Coronary artery (tissue), 2 donors: ENCODE measurements at regions not wholly inside any gene's neighbourhood (a gene's known extent, or its start where the extent isn't known, plus 50 kb on each side); places are given as distances from the start of the nearest gene placed in this dataset.

Experiments
- DNase-seq: peaks from one replicate; pipeline ENCODE4 v3.0.0-alpha.2; 2017; ENCODE audit warnings: low spot score
- H3K27ac ChIP-seq, 2 donors: fragments of 200-600 bp; sonication (generic); one replicate each; pipeline ENCODE4 v1.5.1; 2016 to 2019
- H3K4me3 ChIP-seq: fragments of 200-600 bp; sonication (generic); 2 replicates; pipeline ENCODE4 v1.5.1; 2016; ENCODE audit warnings: mild to moderate bottlenecking, moderate library complexity
- TF ChIP-seq, protein P1 (sequence below): fragments of 200-600 bp; sonication (generic); IDR thresholded peaks from one replicate; pipeline ENCODE4 v1.5.1; 2019; ENCODE audit warnings: antibody characterized with exemption

DNA sequence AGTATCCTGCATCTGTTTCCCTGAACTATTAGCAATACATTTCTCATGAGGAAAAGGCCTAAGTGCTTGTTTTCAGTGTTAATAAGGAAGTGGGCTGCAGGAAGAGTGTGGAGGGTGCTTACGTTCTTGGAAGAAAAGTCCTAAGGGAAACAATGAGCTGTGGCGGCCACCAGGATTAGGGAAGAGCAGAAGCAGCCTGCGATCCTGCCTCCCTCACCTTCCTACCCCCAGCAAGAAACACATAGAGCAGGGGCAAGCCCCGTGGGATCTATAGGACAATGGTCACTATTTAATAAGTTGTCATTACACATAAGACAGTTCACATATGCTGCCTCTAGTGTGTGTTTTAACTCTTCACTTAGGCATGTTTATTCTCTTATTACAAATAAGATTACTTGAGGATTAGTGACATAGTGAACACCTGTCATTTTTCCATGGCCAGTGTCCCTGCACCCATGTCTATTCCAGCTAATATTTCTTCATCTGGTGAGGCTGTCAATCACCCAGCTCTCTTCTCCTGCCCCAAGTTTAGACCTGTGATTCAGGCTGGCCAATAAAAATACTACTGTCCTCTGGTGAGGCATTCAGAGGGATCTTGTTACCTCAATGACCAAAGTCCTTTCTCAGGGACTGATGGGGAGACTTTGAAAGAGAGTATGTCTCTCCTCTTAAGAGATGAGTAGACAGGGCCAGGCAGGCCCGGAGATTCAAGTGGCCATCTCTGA, 510.9 kb upstream of the CELF4 start:
- no peak overlapping the region for H3K4me3 ChIP-seq
- no peak overlapping the region for H3K27ac ChIP-seq
- no peak for DNase-seq
- TF ChIP-seq, protein P1, sequence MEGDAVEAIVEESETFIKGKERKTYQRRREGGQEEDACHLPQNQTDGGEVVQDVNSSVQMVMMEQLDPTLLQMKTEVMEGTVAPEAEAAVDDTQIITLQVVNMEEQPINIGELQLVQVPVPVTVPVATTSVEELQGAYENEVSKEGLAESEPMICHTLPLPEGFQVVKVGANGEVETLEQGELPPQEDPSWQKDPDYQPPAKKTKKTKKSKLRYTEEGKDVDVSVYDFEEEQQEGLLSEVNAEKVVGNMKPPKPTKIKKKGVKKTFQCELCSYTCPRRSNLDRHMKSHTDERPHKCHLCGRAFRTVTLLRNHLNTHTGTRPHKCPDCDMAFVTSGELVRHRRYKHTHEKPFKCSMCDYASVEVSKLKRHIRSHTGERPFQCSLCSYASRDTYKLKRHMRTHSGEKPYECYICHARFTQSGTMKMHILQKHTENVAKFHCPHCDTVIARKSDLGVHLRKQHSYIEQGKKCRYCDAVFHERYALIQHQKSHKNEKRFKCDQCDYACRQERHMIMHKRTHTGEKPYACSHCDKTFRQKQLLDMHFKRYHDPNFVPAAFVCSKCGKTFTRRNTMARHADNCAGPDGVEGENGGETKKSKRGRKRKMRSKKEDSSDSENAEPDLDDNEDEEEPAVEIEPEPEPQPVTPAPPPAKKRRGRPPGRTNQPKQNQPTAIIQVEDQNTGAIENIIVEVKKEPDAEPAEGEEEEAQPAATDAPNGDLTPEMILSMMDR, result no peak

DNA sequence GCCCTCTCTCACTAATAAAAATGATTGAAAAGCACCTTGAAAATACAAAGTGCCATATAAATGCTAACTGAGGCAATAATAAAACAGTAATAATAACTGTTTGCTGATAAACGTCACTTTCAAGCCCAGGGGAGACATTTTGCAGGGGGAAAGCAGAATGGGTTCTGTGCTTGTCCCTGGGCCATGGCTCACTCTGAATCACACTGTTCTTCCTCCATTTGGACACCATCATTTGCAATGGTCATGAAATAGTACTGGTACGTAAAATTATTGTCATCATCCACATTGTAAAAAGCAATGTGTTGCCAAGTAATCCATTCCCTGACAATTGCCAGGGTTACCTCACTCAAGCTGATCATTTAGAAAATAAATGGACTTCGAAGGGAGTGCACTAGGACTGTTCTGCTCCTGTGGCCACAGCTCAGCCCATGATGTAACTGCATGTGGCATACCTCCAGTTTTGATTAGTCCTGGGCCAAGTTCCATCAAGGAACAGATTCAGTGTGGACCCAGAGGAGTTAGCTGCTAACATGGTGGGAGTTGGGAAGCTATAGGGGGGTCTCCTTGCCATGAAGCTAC, 508.8 kb upstream of the CELF4 start:
- Histone ChIP-seq H3K27ac (no peak overlapping the region), H3K4me3 (no peak overlapping the region)
- DNase-seq, result no peak
- TF ChIP-seq, protein P1, result no peak

DNA sequence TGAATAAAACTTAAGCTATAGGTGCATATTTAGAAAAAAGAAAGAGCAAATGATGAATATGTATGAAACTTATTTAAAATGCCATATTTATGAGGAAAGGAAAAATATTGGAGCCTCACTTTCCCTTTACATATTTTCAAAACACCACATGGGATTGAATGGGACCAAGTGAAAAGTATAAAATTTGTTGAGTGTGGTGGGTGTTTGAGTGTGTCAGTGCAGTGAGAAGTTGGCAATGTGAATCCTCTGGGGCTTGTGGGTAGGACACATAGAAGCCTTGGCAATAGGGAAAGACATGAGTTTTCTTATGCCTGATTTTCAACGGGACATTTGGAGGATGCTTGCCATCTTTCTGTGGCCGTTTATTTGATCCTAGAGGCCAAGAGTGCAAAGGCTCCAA, 502.2 kb upstream of the CELF4 start:
- TF ChIP-seq, protein P1, result no peak
- no peak for DNase-seq
- Histone ChIP-seq H3K27ac (no peak overlapping the region), H3K4me3 (no peak overlapping the region)

DNA sequence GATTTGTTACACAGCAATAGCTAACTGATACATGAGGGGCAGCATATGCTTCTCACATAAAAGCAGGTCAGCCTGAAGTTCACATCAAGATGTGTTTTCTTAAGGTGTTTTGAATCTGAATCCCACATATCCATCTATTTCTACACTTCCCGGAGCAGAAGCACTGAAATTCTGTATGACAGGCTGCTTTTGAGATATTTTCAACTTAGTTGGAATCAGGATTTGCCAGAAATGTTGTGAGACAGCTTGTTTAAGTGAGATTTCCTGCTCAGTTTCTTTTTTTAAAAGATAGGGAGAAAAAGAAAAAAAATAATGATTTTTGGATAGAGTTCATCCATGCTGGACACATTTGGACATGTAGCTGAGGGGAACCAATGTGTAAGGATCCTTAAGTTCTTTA, 501.5 kb upstream of the CELF4 start:
- Histone ChIP-seq H3K4me3 (no peak overlapping the region), H3K27ac (no peak overlapping the region)
- no peak for DNase-seq
- TF ChIP-seq, protein P1, result no peak

DNA sequence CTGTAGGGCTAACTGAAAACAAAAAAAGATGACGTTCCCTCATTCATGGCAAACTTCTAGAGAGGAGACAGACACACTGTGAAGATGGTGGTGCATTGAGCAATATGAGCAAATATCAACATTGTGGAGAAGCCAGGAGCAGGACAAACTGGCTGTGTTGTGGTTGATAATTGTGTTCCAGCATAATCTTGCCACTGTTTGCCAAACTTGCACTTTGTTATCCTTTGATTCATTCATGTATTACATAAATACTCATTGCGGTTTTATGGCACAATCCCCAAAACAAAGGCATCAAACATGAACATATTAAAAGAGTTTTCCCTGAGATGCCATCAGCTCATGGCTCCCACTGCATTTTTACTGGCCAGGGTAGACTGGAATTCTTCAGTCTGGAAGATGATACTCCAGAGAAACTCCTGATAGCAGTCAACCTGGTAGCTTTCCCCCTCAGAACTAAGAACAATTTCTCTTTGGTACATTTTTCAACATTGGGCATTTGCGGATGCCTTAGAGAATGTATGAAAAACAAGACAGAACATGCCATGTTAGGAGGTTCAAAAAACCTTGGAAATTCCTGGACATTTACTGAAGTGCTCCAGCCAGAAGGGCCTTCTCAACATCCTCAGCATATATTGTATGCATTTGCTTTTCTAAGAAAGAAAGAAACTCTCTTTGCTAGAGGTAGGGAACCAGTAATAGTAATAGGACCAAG, 487.4 kb upstream of the CELF4 start:
- Histone ChIP-seq H3K27ac (no peak overlapping the region), H3K4me3 (no peak overlapping the region)
- TF ChIP-seq, protein P1, result no peak
- DNase-seq, result no peak

DNA sequence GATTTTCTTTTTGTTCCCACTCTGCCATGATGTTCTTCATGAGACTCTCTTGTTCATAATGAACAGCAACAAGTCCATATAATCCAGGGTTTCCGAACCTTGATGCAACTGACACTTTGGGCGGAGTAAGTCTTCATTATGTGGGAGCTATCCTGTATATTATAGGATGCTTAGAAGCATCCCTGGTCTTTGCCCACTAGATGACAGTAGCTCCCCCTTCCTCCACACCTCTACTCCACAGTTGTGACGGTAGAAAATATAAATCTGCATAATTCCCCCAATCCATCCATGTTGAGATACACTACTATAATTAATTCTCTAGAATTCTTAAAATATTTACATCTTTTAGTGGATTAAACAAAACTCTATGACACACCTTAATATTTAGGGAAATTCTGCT, 482.2 kb upstream of the CELF4 start:
- DNase-seq, result no peak
- no peak overlapping the region for H3K27ac ChIP-seq
- TF ChIP-seq, protein P1, result no peak
- H3K4me3 ChIP-seq, result no peak overlapping the region

DNA sequence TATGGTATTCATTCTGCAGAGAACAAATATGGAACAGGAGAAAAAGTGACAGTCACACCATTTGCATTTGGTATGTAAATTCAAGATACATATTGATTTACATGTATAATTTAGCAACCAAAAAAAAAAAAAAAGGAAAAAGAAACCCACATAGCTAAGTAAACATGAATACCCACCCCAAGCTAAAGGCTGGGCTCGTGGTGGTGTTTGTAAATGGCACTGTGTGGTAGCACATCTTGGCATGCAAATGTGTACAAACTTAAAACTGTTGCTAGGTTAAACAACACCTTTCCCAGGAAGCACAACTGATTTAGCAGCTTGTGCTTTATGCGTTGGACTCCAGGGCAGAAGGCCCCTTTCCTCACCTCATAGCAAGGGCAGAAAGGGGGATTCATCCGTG, 481.1 kb upstream of the CELF4 start:
- Histone ChIP-seq H3K4me3 (no peak overlapping the region), H3K27ac (no peak overlapping the region)
- no peak for DNase-seq
- TF ChIP-seq, protein P1, result no peak
